ENCODE measurements at regions not wholly inside any gene's neighbourhood (a gene's known extent, or its start where the extent isn't known, plus 50 kb on each side); places are given as distances from the start of the nearest gene placed in this dataset.

DNA sequence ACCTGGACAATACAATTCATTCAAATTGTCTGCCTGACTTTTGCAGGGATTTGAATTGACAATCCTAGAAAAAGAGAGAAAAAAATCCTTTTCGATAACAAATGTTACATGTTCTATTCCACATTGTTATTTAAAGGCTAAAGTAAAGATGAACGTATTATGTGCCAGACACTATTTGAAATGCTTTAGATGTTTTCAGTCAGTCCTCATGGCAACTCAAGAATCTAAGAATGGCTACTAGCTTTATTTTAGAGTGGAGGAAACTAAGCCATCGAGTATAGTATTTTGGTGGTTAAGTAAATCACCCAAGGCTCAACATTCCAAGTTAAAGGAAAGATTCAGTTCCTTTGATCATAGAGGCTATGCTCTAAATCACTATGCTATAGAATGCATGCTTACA is 558.6 kb upstream of the MAN1A1 start:
- Histone ChIP-seq H3K9ac (ENCODE audit: control insufficient read depth, extremely low read depth, insufficient read depth, low read length) (no peak overlapping the region), H3K27ac (ENCODE audit: control insufficient read depth, insufficient read depth, low read length) (no peak overlapping the region), H4K20me1 (ENCODE audit: control insufficient read depth, extremely low read depth, insufficient read depth, low read length) (no peaks in the 10 kb centered on the region), H3K4me2 (ENCODE audit: control insufficient read depth, extremely low read depth, insufficient read depth, low read depth, low read length) (no peak overlapping the region), H3K4me3 (ENCODE audit: control insufficient read depth in 2 of 3, extremely low read depth in 1 of 3, insufficient read depth in 2 of 3, low read depth in 1 of 3, low read length in 3 of 3) (no peak overlapping the region), H3K36me3 (ENCODE audit: control insufficient read depth in 2 of 2, extremely low read depth in 1 of 2, insufficient read depth in 2 of 2, low read length in 2 of 2) (no peaks in the 10 kb centered on the region), H3K79me2 (ENCODE audit: control insufficient read depth, insufficient read depth, low read length) (no peaks in the 10 kb centered on the region), H3K27me3 (ENCODE audit: control insufficient read depth, extremely low read depth, insufficient read depth, low read length) (no peaks in the 10 kb centered on the region), H3K4me1 (ENCODE audit: control insufficient read depth, extremely low read depth, insufficient read depth, low read length) (no peaks in the 10 kb centered on the region), H3K9me3 (ENCODE audit: control insufficient read depth, low read depth, low read length) (no peaks in the 10 kb centered on the region), H3K9me1 (ENCODE audit: control insufficient read depth, extremely low read depth, insufficient read depth, low read length) (no peaks in the 10 kb centered on the region), H2AFZ (ENCODE audit: control insufficient read depth, low read length) (no peak overlapping the region)
- FAIRE-seq (no peak), DNase-seq (ENCODE audit: low read depth, low spot score) (no peak)
- dilution Hi-C loops (cut with MboI; ENCODE audit: extremely low pct_ligation_motif_present, low sequenced_read_pairs), result no loop called here
- no peak for TF ChIP-seq EZH2 (IDR thresholded peaks at IDR 0.05; ENCODE audit: low read length)

DNA sequence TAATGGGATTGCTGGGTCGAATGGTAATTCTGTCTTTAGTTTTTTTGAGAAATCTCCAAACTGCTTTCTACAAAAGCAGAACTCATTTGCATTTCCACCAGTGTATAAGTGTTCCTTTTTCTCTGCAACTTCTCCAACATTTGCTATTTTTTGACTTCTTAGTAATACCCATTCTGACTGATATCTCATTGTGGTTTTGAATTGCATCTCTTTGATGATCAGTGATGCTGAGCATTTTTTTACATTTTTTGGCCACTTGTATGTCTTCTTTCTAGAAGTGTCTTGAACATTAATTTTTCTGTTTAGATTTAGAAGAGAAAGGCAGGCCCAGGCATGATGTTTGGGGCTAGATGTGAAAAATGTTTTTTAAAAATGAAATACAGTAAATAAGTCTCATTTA is 553.1 kb upstream of the MAN1A1 start:
- no peaks in the 10 kb centered on the region for H3K27me3 ChIP-seq (ENCODE audit: control insufficient read depth, extremely low read depth, insufficient read depth, low read length)
- DNase-seq (ENCODE audit: low read depth, low spot score) (no peak), FAIRE-seq (no peak)
- no peak overlapping the region for H3K27ac ChIP-seq (ENCODE audit: control insufficient read depth, insufficient read depth, low read length)
- H3K9ac ChIP-seq (ENCODE audit: control insufficient read depth, extremely low read depth, insufficient read depth, low read length), result no peak overlapping the region
- no peaks in the 10 kb centered on the region for H3K36me3 ChIP-seq (ENCODE audit: control insufficient read depth in 2 of 2, extremely low read depth in 1 of 2, insufficient read depth in 2 of 2, low read length in 2 of 2)
- TF ChIP-seq, protein P1, sequence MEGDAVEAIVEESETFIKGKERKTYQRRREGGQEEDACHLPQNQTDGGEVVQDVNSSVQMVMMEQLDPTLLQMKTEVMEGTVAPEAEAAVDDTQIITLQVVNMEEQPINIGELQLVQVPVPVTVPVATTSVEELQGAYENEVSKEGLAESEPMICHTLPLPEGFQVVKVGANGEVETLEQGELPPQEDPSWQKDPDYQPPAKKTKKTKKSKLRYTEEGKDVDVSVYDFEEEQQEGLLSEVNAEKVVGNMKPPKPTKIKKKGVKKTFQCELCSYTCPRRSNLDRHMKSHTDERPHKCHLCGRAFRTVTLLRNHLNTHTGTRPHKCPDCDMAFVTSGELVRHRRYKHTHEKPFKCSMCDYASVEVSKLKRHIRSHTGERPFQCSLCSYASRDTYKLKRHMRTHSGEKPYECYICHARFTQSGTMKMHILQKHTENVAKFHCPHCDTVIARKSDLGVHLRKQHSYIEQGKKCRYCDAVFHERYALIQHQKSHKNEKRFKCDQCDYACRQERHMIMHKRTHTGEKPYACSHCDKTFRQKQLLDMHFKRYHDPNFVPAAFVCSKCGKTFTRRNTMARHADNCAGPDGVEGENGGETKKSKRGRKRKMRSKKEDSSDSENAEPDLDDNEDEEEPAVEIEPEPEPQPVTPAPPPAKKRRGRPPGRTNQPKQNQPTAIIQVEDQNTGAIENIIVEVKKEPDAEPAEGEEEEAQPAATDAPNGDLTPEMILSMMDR (optimal IDR thresholded peaks at IDR 0.05 in 1 of 3, IDR thresholded peaks at IDR 0.05 in 1 of 3, conservative IDR thresholded peaks at IDR 0.05 in 1 of 3; ENCODE audit: extremely low read depth in 1 of 3, insufficient read depth in 2 of 3, low read length in 3 of 3), result no peak
- no peak for TF ChIP-seq EZH2 (IDR thresholded peaks at IDR 0.05; ENCODE audit: low read length)
- H3K9me3 ChIP-seq (ENCODE audit: control insufficient read depth, low read depth, low read length), result no peaks in the 10 kb centered on the region
- no peaks in the 10 kb centered on the region for H3K79me2 ChIP-seq (ENCODE audit: control insufficient read depth, insufficient read depth, low read length)
- no peaks in the 10 kb centered on the region for H3K9me1 ChIP-seq (ENCODE audit: control insufficient read depth, extremely low read depth, insufficient read depth, low read length)
- H3K4me1 ChIP-seq (ENCODE audit: control insufficient read depth, extremely low read depth, insufficient read depth, low read length), result no peaks in the 10 kb centered on the region
- H3K4me3 ChIP-seq (ENCODE audit: control insufficient read depth in 2 of 3, extremely low read depth in 1 of 3, insufficient read depth in 2 of 3, low read depth in 1 of 3, low read length in 3 of 3), result no peak overlapping the region
- H2AFZ ChIP-seq (ENCODE audit: control insufficient read depth, low read length), result no peak overlapping the region
- dilution Hi-C loops (cut with MboI; ENCODE audit: extremely low pct_ligation_motif_present, low sequenced_read_pairs), result no loop called here
- H3K4me2 ChIP-seq (ENCODE audit: control insufficient read depth, extremely low read depth, insufficient read depth, low read depth, low read length), result no peak overlapping the region
- H4K20me1 ChIP-seq (ENCODE audit: control insufficient read depth, extremely low read depth, insufficient read depth, low read length), result no peaks in the 10 kb centered on the region

DNA sequence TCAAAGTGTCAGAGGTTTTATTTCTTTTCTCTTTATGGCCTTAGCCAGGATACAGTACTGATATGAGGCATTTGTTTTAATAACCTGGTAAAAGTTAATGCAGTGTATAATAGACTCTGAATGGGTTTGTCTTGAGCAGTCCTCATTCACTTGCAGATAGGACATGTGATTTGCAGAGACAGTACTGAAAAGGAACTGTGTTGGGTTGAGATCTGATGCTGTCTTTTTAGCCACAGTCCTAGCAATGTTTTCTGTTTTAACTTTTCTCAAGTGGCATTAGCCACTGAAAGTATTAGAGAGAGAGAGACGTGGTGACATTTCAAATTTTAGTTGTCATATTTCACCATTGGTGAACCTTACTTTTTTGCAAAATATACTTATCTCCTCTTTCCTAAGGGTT is 547.2 kb upstream of the MAN1A1 start:
- Histone ChIP-seq H3K27ac (ENCODE audit: control insufficient read depth, insufficient read depth, low read length) (no peak overlapping the region), H3K9me1 (ENCODE audit: control insufficient read depth, extremely low read depth, insufficient read depth, low read length) (no peaks in the 10 kb centered on the region), H3K9ac (ENCODE audit: control insufficient read depth, extremely low read depth, insufficient read depth, low read length) (no peak overlapping the region), H3K4me2 (ENCODE audit: control insufficient read depth, extremely low read depth, insufficient read depth, low read depth, low read length) (no peak overlapping the region), H2AFZ (ENCODE audit: control insufficient read depth, low read length) (no peak overlapping the region), H3K9me3 (ENCODE audit: control insufficient read depth, low read depth, low read length) (no peaks in the 10 kb centered on the region), H3K4me1 (ENCODE audit: control insufficient read depth, extremely low read depth, insufficient read depth, low read length) (no peaks in the 10 kb centered on the region), H3K36me3 (ENCODE audit: control insufficient read depth in 2 of 2, extremely low read depth in 1 of 2, insufficient read depth in 2 of 2, low read length in 2 of 2) (no peaks in the 10 kb centered on the region), H3K4me3 (ENCODE audit: control insufficient read depth in 2 of 3, extremely low read depth in 1 of 3, insufficient read depth in 2 of 3, low read depth in 1 of 3, low read length in 3 of 3) (no peak overlapping the region), H3K79me2 (ENCODE audit: control insufficient read depth, insufficient read depth, low read length) (no peaks in the 10 kb centered on the region), H3K27me3 (ENCODE audit: control insufficient read depth, extremely low read depth, insufficient read depth, low read length) (no peaks in the 10 kb centered on the region), H4K20me1 (ENCODE audit: control insufficient read depth, extremely low read depth, insufficient read depth, low read length) (no peaks in the 10 kb centered on the region)
- DNase-seq (ENCODE audit: low read depth, low spot score) (no peak), FAIRE-seq (no peak)
- TF ChIP-seq EZH2 (IDR thresholded peaks at IDR 0.05; ENCODE audit: low read length), result no peak
- TF ChIP-seq, protein P1 (optimal IDR thresholded peaks at IDR 0.05 in 1 of 3, IDR thresholded peaks at IDR 0.05 in 1 of 3, conservative IDR thresholded peaks at IDR 0.05 in 1 of 3; ENCODE audit: extremely low read depth in 1 of 3, insufficient read depth in 2 of 3, low read length in 3 of 3), result no peak
- dilution Hi-C loops (cut with MboI; ENCODE audit: extremely low pct_ligation_motif_present, low sequenced_read_pairs), result no loop called here

Data from keratinocyte (primary cell).